Muscle layer of duodenum (tissue), 2 donors: ENCODE measurements at regions not wholly inside any gene's neighbourhood (a gene's known extent, or its start where the extent isn't known, plus 50 kb on each side); places are given as distances from the start of the nearest gene placed in this dataset.

Experiments used
- H3K27ac ChIP-seq: one replicate; pipeline ENCODE4 v1.7.0; 2013; ENCODE audit warnings: mild to moderate bottlenecking, low read length
- H3K27me3 ChIP-seq: one replicate; pipeline ENCODE4 v1.7.0; 2013; ENCODE audit warnings: low read depth, mild to moderate bottlenecking, control low read depth, low read length
- H3K36me3 ChIP-seq, 2 donors: one replicate each; pipeline ENCODE4 v1.7.0; 2013; ENCODE audit warnings: low read length in 2 of 2, control low read depth in 1 of 2, mild to moderate bottlenecking in 1 of 2; ENCODE audit not compliant: insufficient read depth in 2 of 2, control insufficient read depth in 1 of 2
- H3K4me1 ChIP-seq, 2 donors: one replicate each; pipeline ENCODE4 v1.7.0; 2013; ENCODE audit warnings: low read length in 2 of 2, mild to moderate bottlenecking in 2 of 2, control low read depth in 1 of 2, moderate library complexity in 1 of 2; ENCODE audit not compliant: insufficient read depth in 2 of 2, control insufficient read depth in 1 of 2
- H3K4me3 ChIP-seq, 2 donors: one replicate each; pipeline ENCODE4 v1.7.0; 2013; ENCODE audit warnings: low read length in 2 of 2, low read depth in 1 of 2, mild to moderate bottlenecking in 1 of 2
- H3K9me3 ChIP-seq, 2 donors: one replicate each; pipeline ENCODE4 v1.7.0; 2013; ENCODE audit warnings: low read length in 2 of 2, control low read depth in 1 of 2, mild to moderate bottlenecking in 1 of 2; ENCODE audit not compliant: control insufficient read depth in 1 of 2
- donor health status: healthy.

- H3K9me3 ChIP-seq, result no peaks in the 10 kb centered on the region
- no peak overlapping the region for H3K4me3 ChIP-seq
- H3K27ac ChIP-seq, result no peak overlapping the region
- no peaks in the 10 kb centered on the region for H3K4me1 ChIP-seq
- H3K36me3 ChIP-seq, result no peaks in the 10 kb centered on the region
- H3K27me3 ChIP-seq, result no peaks in the 10 kb centered on the region
These were observed 602.4 kb downstream of the METTL4 start for GRCh38 chr18:1968801-1969498.

GRCh38 chr18:1976484-1976883, 594.8 kb downstream of the METTL4 start:
- Histone ChIP-seq H3K27me3 (no peaks in the 10 kb centered on the region), H3K9me3 (peaks cover 0 to 6% of the 10 kb centered on the region in 2 donors), H3K36me3 (no peaks in the 10 kb centered on the region), H3K4me3 (no peak overlapping the region), H3K4me1 (no peaks in the 10 kb centered on the region), H3K27ac (no peak overlapping the region)

- Histone ChIP-seq H3K27ac (no peak overlapping the region), H3K4me1 (no peaks in the 10 kb centered on the region), H3K36me3 (no peaks in the 10 kb centered on the region), H3K4me3 (no peak overlapping the region), H3K9me3 (peaks cover 0 to 6% of the 10 kb centered on the region in 2 donors), H3K27me3 (no peaks in the 10 kb centered on the region)
These were observed 589.2 kb downstream of the METTL4 start for GRCh38 chr18:1982056-1982455.

GRCh38 chr18:1983746-1984515, 587.4 kb downstream of the METTL4 start:
- Histone ChIP-seq H3K4me1 (no peaks in the 10 kb centered on the region), H3K36me3 (no peaks in the 10 kb centered on the region), H3K27me3 (no peaks in the 10 kb centered on the region), H3K9me3 (peaks cover 0 to 6% of the 10 kb centered on the region in 2 donors), H3K27ac (no peak overlapping the region), H3K4me3 (no peak overlapping the region)

GRCh38 chr18:1993866-1994265, 577.4 kb downstream of the METTL4 start:
- no peak overlapping the region for H3K27ac ChIP-seq
- no peak overlapping the region for H3K4me3 ChIP-seq
- no peaks in the 10 kb centered on the region for H3K27me3 ChIP-seq

GRCh38 chr18:1994471-1994870, 576.8 kb downstream of the METTL4 start:
- no peaks in the 10 kb centered on the region for H3K9me3 ChIP-seq
- no peak overlapping the region for H3K4me3 ChIP-seq
- H3K27ac ChIP-seq, result no peak overlapping the region
- H3K27me3 ChIP-seq, result no peaks in the 10 kb centered on the region
- no peaks in the 10 kb centered on the region for H3K4me1 ChIP-seq
- H3K36me3 ChIP-seq, result no peaks in the 10 kb centered on the region

More at GRCh38 chr18:1993866-1994265, 577.4 kb downstream of the METTL4 start:
- Histone ChIP-seq H3K9me3 (no peaks in the 10 kb centered on the region), H3K36me3 (no peaks in the 10 kb centered on the region), H3K4me1 (no peaks in the 10 kb centered on the region)

- H3K4me3 ChIP-seq, result no peak overlapping the region
- H3K27ac ChIP-seq, result no peak overlapping the region
- no peaks in the 10 kb centered on the region for H3K9me3 ChIP-seq
- no peaks in the 10 kb centered on the region for H3K36me3 ChIP-seq
- no peaks in the 10 kb centered on the region for H3K27me3 ChIP-seq
- H3K4me1 ChIP-seq, result no peaks in the 10 kb centered on the region
These were observed 576.2 kb downstream of the METTL4 start for GRCh38 chr18:1995041-1995612.

GRCh38 chr18:1998121-1998520, 573.2 kb downstream of the METTL4 start:
- H3K27ac ChIP-seq, result no peak overlapping the region
- no peaks in the 10 kb centered on the region for H3K9me3 ChIP-seq
- no peaks in the 10 kb centered on the region for H3K4me1 ChIP-seq
- no peaks in the 10 kb centered on the region for H3K36me3 ChIP-seq
- H3K4me3 ChIP-seq, result no peak overlapping the region
- H3K27me3 ChIP-seq, result no peaks in the 10 kb centered on the region

GRCh38 chr18:1999387-1999786, 571.9 kb downstream of the METTL4 start:
- Histone ChIP-seq H3K27me3 (no peaks in the 10 kb centered on the region), H3K4me1 (no peaks in the 10 kb centered on the region), H3K9me3 (no peaks in the 10 kb centered on the region), H3K36me3 (no peaks in the 10 kb centered on the region), H3K4me3 (no peak overlapping the region), H3K27ac (no peak overlapping the region)

- Histone ChIP-seq H3K27me3 (no peaks in the 10 kb centered on the region), H3K36me3 (no peaks in the 10 kb centered on the region), H3K4me1 (no peaks in the 10 kb centered on the region), H3K4me3 (no peak overlapping the region), H3K27ac (no peak overlapping the region), H3K9me3 (no peaks in the 10 kb centered on the region)
These were observed 569.2 kb downstream of the METTL4 start for GRCh38 chr18:2002151-2002550.

- no peak overlapping the region for H3K4me3 ChIP-seq
- no peaks in the 10 kb centered on the region for H3K27me3 ChIP-seq
- no peaks in the 10 kb centered on the region for H3K9me3 ChIP-seq
- no peaks in the 10 kb centered on the region for H3K4me1 ChIP-seq
- no peak overlapping the region for H3K27ac ChIP-seq
- H3K36me3 ChIP-seq, result no peaks in the 10 kb centered on the region
These were observed 568.7 kb downstream of the METTL4 start for GRCh38 chr18:2002604-2003003.
